ENCODE measurements at regions not wholly inside any gene's neighbourhood (a gene's known extent, or its start where the extent isn't known, plus 50 kb on each side); places are given as distances from the start of the nearest gene placed in this dataset.

GRCh38 chr2:216944733-216945132, 84.9 kb upstream of the TNP1 start:
- Histone ChIP-seq H3K36me3 (ENCODE audit: control insufficient read depth in 2 of 2, extremely low read depth in 1 of 2, insufficient read depth in 2 of 2, low read length in 2 of 2) (no peaks in the 10 kb centered on the region), H3K9me3 (ENCODE audit: control insufficient read depth, low read depth, low read length) (no peaks in the 10 kb centered on the region), H3K27ac (ENCODE audit: control insufficient read depth, insufficient read depth, low read length) (no peak overlapping the region), H3K79me2 (ENCODE audit: control insufficient read depth, insufficient read depth, low read length) (no peaks in the 10 kb centered on the region), H2AFZ (ENCODE audit: control insufficient read depth, low read length) (no peak overlapping the region), H3K9ac (ENCODE audit: control insufficient read depth, extremely low read depth, insufficient read depth, low read length) (no peak overlapping the region), H3K27me3 (ENCODE audit: control insufficient read depth, extremely low read depth, insufficient read depth, low read length) (no peaks in the 10 kb centered on the region), H3K4me1 (ENCODE audit: control insufficient read depth, extremely low read depth, insufficient read depth, low read length) (no peaks in the 10 kb centered on the region), H3K4me3 (ENCODE audit: control insufficient read depth in 2 of 3, extremely low read depth in 1 of 3, insufficient read depth in 2 of 3, low read depth in 1 of 3, low read length in 3 of 3) (no peak overlapping the region), H3K9me1 (ENCODE audit: control insufficient read depth, extremely low read depth, insufficient read depth, low read length) (no peaks in the 10 kb centered on the region), H4K20me1 (ENCODE audit: control insufficient read depth, extremely low read depth, insufficient read depth, low read length) (no peaks in the 10 kb centered on the region), H3K4me2 (ENCODE audit: control insufficient read depth, extremely low read depth, insufficient read depth, low read depth, low read length) (no peak overlapping the region)
- DNase-seq (ENCODE audit: low read depth, low spot score), result no peak
- no peak for FAIRE-seq
- dilution Hi-C loops (cut with MboI; ENCODE audit: extremely low pct_ligation_motif_present, low sequenced_read_pairs), result no loop called here
- TF ChIP-seq EZH2 (IDR thresholded peaks at IDR 0.05; ENCODE audit: low read length) (no peak), CTCF (optimal IDR thresholded peaks at IDR 0.05 in 1 of 3, IDR thresholded peaks at IDR 0.05 in 1 of 3, conservative IDR thresholded peaks at IDR 0.05 in 1 of 3; ENCODE audit: extremely low read depth in 1 of 3, insufficient read depth in 2 of 3, low read length in 3 of 3) (no peak)

- H3K36me3 ChIP-seq (ENCODE audit: control insufficient read depth in 2 of 2, extremely low read depth in 1 of 2, insufficient read depth in 2 of 2, low read length in 2 of 2), result no peaks in the 10 kb centered on the region
- DNase-seq (ENCODE audit: low read depth, low spot score) (no peak), FAIRE-seq (no peak)
- no peak overlapping the region for H2AFZ ChIP-seq (ENCODE audit: control insufficient read depth, low read length)
- H3K9ac ChIP-seq (ENCODE audit: control insufficient read depth, extremely low read depth, insufficient read depth, low read length), result no peak overlapping the region
- no peak overlapping the region for H3K4me3 ChIP-seq (ENCODE audit: control insufficient read depth in 2 of 3, extremely low read depth in 1 of 3, insufficient read depth in 2 of 3, low read depth in 1 of 3, low read length in 3 of 3)
- dilution Hi-C loops (cut with MboI; ENCODE audit: extremely low pct_ligation_motif_present, low sequenced_read_pairs), result no loop called here
- no peaks in the 10 kb centered on the region for H3K27me3 ChIP-seq (ENCODE audit: control insufficient read depth, extremely low read depth, insufficient read depth, low read length)
- TF ChIP-seq CTCF (optimal IDR thresholded peaks at IDR 0.05 in 1 of 3, IDR thresholded peaks at IDR 0.05 in 1 of 3, conservative IDR thresholded peaks at IDR 0.05 in 1 of 3; ENCODE audit: extremely low read depth in 1 of 3, insufficient read depth in 2 of 3, low read length in 3 of 3), result no peak
- H3K4me2 ChIP-seq (ENCODE audit: control insufficient read depth, extremely low read depth, insufficient read depth, low read depth, low read length), result no peak overlapping the region
- no peak overlapping the region for H3K27ac ChIP-seq (ENCODE audit: control insufficient read depth, insufficient read depth, low read length)
- H3K79me2 ChIP-seq (ENCODE audit: control insufficient read depth, insufficient read depth, low read length), result no peaks in the 10 kb centered on the region
- H4K20me1 ChIP-seq (ENCODE audit: control insufficient read depth, extremely low read depth, insufficient read depth, low read length), result no peaks in the 10 kb centered on the region
- H3K4me1 ChIP-seq (ENCODE audit: control insufficient read depth, extremely low read depth, insufficient read depth, low read length), result no peaks in the 10 kb centered on the region
- H3K9me3 ChIP-seq (ENCODE audit: control insufficient read depth, low read depth, low read length), result no peaks in the 10 kb centered on the region
- H3K9me1 ChIP-seq (ENCODE audit: control insufficient read depth, extremely low read depth, insufficient read depth, low read length), result no peaks in the 10 kb centered on the region
These were observed 83.2 kb upstream of the TNP1 start for GRCh38 chr2:216943109-216943508.

All from keratinocyte (primary cell).